GM20000 (cell line): ENCODE measurements at regions not wholly inside any gene's neighbourhood (a gene's known extent, or its start where the extent isn't known, plus 50 kb on each side); places are given as distances from the start of the nearest gene placed in this dataset.

Experiments
- DNase-seq: peaks from one replicate; pipeline ENCODE4 v3.0.0; 2012; ENCODE audit warnings: low spot score
- CTCF ChIP-seq: IDR thresholded peaks from 2 replicates; pipeline ENCODE4 v1.5.1; 2012; ENCODE audit warnings: mild to moderate bottlenecking, control low read depth; ENCODE audit errors: extremely low read depth, missing control alignments

DNA sequence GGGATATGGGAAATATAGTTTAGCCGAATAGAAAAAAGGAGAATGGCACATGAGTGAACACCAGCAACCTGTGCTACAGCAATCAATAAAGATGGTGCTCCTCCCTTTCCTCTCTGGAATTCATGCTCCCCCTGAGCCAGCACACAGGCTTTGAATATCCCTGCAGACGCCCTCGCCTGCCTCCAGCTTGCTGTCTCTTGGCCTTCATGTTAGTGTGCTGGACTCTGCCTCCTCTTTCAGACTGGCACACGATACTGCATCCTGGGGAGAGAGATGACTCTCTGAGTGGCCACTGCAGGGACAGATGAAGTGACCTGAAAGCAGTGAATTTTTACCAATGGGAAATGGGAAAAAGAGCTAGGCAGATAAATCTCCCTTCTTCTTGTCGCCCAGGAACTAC, 498.6 kb upstream of the SALL1 start:
- no peak for TF ChIP-seq CTCF
- DNase-seq, result no peak

DNA sequence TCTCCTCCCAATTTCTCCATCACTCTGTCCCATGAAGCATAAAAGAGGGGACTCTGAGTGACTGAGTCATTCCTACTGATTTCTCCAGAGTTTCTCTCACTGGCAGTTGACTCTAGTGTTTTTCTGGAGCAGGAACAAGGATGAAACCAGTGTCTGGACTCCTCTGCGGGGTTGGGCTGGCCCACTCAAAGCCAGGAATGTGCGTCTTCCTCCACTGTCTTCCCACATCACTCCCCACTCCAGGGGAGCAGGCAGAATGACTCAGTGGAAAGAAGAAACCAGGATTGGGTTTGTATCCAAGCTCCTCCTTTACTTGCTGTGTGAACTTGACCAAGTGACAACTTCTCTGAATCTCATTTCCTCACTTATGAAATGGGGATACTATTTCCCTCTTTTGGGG, 497.5 kb upstream of the SALL1 start:
- TF ChIP-seq CTCF, result no peak
- no peak for DNase-seq

GRCh38 chr16:51641191-51641765, 490.2 kb upstream of the SALL1 start:
- no peak for TF ChIP-seq CTCF
- no peak for DNase-seq

- no peak for TF ChIP-seq CTCF
- DNase-seq, result no peak
These were observed 489.1 kb upstream of the SALL1 start for GRCh38 chr16:51640196-51640595.

GRCh38 chr16:51638339-51639135, 487.5 kb upstream of the SALL1 start:
- DNase-seq, result no peak
- TF ChIP-seq CTCF, result no peak

- no peak for TF ChIP-seq CTCF
- DNase-seq, result no peak
These were observed 486.7 kb upstream of the SALL1 start for GRCh38 chr16:51637770-51638094.

GRCh38 chr16:51636920-51637769, 486.1 kb upstream of the SALL1 start:
- no peak for TF ChIP-seq CTCF
- no peak for DNase-seq
